GM13976 (cell line): ENCODE measurements at regions not wholly inside any gene's neighbourhood (a gene's known extent, or its start where the extent isn't known, plus 50 kb on each side); places are given as distances from the start of the nearest gene placed in this dataset.
"Not testable (repeated sequence)": the region's sequence is repeated elsewhere in the genome, so short reads cannot be mapped to it uniquely, and the experiment has no call there.

Source experiments
- DNase-seq: peaks from one replicate; pipeline ENCODE4 v3.0.0; 2012; ENCODE audit warnings: low spot score
- CTCF ChIP-seq: IDR thresholded peaks from 2 replicates; pipeline ENCODE4 v1.5.1; 2012; ENCODE audit warnings: borderline replicate concordance, mild to moderate bottlenecking; ENCODE audit not compliant: insufficient read depth; ENCODE audit errors: extremely low read depth, missing control alignments, control extremely low read depth
- in situ Hi-C: fragments of 300-500 bp; cut with MboI; formaldehyde crosslinking; loops from one replicate; pipeline ENCODE4 v1.12.0; 2022; ENCODE audit warnings: low sequenced_read_pairs, mixed read lengths, inconsistent platforms; ENCODE audit not compliant: unreplicated experiment

GRCh38 chr7:68192941-68193340 is 1196.3 kb downstream of the TYW1 start:
- no peak for DNase-seq
- no peak for TF ChIP-seq CTCF
- in situ Hi-C loops, result no loop called here

DNA sequence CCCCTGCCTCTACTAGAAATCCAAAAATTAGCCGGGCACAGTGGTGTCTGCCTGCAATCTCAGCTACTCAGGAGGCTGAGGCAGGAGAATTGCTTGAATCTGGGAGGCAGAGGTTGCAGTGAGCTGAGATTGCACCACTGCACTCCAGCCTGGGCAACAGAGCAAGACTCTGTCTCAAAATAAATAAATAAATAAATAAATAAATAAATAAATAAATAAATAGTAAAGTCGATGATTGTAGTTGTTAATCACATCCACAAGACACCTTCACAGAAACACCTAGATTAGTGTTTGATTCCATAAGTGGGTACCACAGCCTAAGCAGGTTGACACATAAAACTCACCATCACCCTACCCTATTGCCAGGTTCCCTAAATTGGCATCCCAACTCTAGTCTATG is 1199.0 kb downstream of the TYW1 start:
- DNase-seq, in situ Hi-C loops: not testable (repeated sequence)

- TF ChIP-seq CTCF, result no peak
- in situ Hi-C loops, result no loop called here
- DNase-seq, result no peak
Measured at GRCh38 chr7:68200051-68200670, 1203.5 kb downstream of the TYW1 start.

- TF ChIP-seq CTCF, result no peak
- DNase-seq, result no peak
- in situ Hi-C loops, result no loop called here
Measured at GRCh38 chr7:68203251-68203650, 1206.6 kb downstream of the TYW1 start.

- TF ChIP-seq CTCF, result no peak
- in situ Hi-C loops, result no loop called here
- DNase-seq, result no peak
Measured at GRCh38 chr7:68205826-68206225, 1209.2 kb downstream of the TYW1 start.

- TF ChIP-seq CTCF, result no peak
- no peak for DNase-seq
- in situ Hi-C loops, result no loop called here
Measured at GRCh38 chr7:68206946-68207485, 1210.4 kb downstream of the TYW1 start.

DNA sequence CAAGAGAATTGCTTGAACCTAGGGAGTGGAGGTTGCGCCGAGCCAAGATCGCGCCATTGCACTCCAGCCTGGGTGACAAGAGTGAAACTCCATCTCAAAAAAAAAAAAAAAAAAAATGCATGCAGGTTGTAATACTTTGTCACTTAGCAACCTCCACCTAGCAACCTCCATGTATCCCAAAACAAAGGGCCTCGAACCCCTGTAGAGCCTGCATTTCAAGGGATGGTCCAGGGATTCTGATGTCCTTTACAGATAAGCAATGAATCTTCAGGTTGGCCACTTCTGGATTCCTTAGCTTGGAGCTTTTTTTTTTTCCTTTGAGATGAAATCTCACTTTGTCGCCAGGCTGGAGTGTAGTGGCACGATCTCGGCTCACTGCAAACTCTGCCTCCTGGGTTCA is 1211.0 kb downstream of the TYW1 start:
- DNase-seq, result no peak
- in situ Hi-C loops, result no loop called here
- TF ChIP-seq CTCF, result no peak
